GM19463 (cell line): ENCODE measurements at regions not wholly inside any gene's neighbourhood (a gene's known extent, or its start where the extent isn't known, plus 50 kb on each side); places are given as distances from the start of the nearest gene placed in this dataset.

Experiments used
- ATAC-seq: cut with Tn5 transposase; IDR thresholded peaks from one replicate; pipeline ENCODE4 v1.9.1; 2021; ENCODE audit warnings: mild to moderate bottlenecking, moderate library complexity; ENCODE audit not compliant: unreplicated experiment

GRCh38 chr20:11724097-11724496 lies 193.6 kb upstream of the BTBD3 start:
- no peak for ATAC-seq

DNA sequence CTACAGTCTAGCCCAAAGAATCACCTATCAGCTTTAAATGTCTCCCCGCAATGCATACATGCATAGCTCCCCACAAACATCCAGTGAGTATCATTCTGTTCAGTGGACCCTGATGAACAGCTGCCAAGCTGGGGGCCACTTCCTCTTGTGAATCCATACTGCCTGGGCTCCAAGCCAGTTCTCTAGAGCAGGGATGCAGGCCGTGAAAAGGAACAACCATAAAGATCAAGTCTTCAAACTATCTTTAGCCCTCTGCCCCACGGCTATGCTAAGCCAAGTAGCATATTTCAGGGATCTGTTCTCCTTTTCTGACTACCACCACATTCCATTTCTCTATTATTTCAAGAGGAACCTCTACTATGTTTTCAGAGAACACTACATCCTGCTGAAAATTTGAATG lies 191.7 kb upstream of the BTBD3 start:
- ATAC-seq = no peak

DNA sequence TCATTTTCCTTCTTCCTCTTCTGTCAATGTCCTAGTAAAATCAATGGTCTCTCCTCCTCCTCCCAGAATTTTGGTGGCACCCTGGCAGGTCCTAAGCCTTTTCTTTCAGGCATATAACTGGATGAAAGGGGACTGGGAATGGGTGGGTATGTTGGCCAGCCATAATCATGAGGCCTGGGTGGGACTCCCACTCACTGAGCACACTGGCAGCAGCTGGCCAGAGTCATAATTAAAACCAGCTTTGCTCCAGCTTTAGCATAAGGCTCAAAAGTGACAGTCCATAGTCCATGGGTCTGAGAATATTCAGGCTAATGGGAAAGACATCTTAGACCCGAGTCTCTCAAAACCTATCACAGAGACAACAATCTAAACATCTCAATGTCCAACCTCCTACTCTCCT lies 190.0 kb upstream of the BTBD3 start:
- ATAC-seq = no peak

DNA sequence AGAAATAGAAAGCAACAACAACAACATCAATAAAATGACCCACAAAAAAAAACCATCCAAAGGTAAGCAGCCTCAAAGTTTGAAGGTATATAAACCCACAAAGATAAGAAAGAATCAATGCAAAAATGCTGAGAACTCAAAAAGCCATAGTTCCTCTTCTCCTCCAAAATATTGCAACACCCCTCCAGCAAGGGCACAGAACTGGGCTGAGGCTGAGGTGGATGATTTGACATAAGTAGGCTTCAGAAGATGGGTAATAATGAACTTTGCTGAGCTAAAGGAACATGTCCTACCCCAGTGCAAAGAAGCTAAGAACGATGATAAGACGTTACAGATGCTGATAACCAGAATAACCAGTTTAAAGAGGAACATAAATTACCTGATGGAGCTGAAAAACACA lies 188.8 kb upstream of the BTBD3 start:
- no peak for ATAC-seq

- ATAC-seq = no peak
Observed at GRCh38 chr20:11729806-11730205, 187.9 kb upstream of the BTBD3 start.

- no peak for ATAC-seq
Observed at GRCh38 chr20:11734431-11734830, 183.3 kb upstream of the BTBD3 start.

DNA sequence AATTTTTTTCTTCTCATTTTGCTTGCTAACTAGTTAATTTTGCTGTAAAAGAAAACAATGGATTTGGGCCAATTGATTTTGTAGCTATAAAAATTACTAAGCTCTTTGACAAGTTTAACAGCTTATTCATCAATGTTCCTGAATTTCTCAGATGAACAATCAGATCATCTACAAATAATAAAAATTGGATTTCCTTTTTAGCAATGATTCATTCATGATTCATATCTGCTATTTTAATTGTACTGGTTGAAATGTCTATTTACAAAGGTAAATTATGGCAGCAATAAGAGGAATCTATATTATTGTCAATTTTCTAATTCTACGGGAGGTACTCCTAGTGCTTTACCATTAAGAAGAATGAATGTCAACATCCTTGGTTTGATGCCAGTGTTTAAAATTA lies 178.8 kb upstream of the BTBD3 start:
- no peak for ATAC-seq

DNA sequence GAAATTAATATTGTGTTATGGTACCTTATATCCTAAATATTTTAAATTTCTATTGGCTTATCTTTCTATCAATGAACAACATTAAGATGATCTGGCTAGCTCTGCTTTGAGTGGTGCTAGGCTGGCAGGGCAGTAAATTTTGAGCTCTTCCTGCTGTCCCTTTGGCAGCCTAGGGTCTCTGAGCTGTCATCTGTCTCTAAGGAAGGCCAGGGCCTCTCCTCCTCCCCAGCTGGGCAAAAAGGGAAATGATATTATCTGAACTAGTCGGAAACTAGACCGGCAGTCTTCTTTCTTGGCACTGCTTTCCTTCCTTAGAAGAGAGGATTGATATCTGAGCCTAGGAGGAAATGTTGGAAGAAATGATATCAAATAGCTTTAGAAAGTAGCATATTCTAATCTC lies 176.7 kb upstream of the BTBD3 start:
- no peak for ATAC-seq

- ATAC-seq = no peak
Observed at GRCh38 chr20:11745145-11745544, 172.5 kb upstream of the BTBD3 start.

DNA sequence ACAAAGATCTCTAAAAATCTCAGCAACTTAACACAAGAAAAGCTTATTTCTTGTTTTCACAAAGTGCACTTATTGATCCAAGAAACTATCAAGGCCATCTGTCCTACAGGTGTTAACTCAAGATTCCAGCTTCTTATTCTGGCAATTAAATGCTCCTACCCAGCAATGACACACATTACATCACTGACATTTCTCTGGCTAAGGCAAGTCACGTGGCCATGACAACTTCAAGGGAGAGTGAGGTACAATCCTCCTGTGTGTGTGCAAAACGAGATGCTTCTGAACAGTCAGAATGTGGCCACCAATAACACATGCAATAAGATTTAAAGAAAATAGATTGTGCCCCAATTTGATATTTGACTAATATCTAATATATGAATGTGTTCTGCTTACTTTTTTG lies 169.3 kb upstream of the BTBD3 start:
- ATAC-seq = no peak

GRCh38 chr20:11752336-11752735 lies 165.4 kb upstream of the BTBD3 start:
- no peak for ATAC-seq

- ATAC-seq = no peak
Observed at GRCh38 chr20:11753155-11753554, 164.5 kb upstream of the BTBD3 start.

- ATAC-seq = no peak
Observed at GRCh38 chr20:11754451-11754850, 163.2 kb upstream of the BTBD3 start.

- ATAC-seq = no peak
Observed at GRCh38 chr20:11755071-11755841, 162.4 kb upstream of the BTBD3 start.

GRCh38 chr20:11761497-11761896 lies 156.2 kb upstream of the BTBD3 start:
- ATAC-seq = no peak

DNA sequence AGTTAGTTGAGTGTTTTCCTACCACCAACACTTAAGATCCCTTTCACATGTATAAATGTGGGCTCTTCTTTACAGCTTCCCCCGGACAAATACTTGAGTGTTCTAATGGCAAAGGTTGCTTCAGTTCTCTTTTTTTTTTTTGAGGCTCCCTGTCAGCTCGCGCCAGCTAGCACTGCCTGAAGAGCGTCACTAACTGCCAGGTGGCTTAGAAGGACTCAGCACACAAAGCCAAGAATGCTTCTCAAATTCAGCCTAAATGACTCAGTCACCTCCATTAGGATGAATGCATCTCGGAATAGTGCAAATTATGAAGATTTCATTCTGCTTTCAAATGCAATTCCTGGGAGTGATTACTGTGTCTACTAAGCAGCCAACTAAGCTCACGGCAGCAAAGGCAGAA lies 150.7 kb upstream of the BTBD3 start:
- ATAC-seq = no peak

- ATAC-seq = no peak
Observed at GRCh38 chr20:11769825-11770224, 147.9 kb upstream of the BTBD3 start.

DNA sequence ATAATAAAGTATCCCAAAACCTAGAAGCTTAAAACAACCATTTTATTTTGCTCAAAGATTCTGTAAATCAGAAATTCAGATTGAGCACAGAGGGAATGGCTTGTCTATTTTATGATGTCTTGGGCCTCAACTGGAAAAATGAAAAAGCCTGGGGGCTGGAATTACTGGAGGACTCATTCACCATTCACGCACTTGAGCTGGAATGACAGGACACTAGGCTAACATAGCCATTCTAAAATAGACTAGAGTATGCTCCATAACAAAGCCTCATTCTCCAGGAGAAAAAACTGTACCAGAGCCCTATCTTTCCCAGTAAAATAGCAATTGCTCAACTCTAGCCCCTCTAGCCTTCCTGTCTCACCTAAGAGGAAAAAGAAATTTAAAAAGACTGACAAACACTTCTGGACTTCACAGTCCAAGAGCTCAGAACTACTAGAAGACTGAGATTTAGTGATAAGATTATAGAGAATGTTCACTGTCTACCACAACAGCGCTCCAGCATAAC lies 145.4 kb upstream of the BTBD3 start:
- ATAC-seq = no peak

DNA sequence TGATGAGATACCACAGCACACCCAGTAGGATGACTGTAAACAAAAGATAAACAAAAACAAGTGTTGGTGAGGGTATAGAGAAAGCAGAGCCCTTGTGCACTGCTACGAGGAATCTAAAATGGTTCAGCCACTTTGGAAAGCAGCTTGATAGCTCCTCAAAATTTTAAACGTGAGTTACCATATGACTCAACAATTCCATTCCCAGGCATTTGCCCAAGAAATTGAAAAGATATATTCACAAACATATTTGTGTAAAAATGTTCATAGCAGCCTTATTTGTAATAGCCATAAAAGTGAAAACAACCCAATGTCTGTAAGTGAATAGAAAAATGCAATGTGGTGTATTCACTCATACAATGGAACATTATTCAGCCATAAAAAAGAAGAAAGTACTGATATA lies 141.0 kb upstream of the BTBD3 start:
- no peak for ATAC-seq

- ATAC-seq = no peak
Observed at GRCh38 chr20:11777387-11778205, 140.1 kb upstream of the BTBD3 start.

DNA sequence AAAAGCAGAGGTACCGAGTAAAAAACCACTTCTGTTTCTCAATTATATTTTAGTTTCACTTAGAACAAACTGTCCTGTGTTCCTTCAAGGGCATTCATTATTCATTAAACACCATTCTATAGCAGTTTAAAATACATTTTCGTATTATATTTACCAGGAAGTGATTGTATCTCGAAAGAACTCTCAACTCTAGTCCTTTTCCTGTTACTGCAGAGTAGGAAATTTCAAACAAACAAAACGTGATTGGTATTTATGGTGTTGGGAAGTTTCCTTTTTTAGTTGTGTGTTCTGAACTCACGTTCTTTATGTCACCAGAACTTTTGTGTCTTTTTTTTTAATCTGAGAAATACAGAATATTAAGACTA lies 139.5 kb upstream of the BTBD3 start:
- no peak for ATAC-seq

GRCh38 chr20:11780765-11781369 lies 136.8 kb upstream of the BTBD3 start:
- ATAC-seq = peak; percentile 79
